H54 (cell line): ENCODE measurements at regions not wholly inside any gene's neighbourhood (a gene's known extent, or its start where the extent isn't known, plus 50 kb on each side); places are given as distances from the start of the nearest gene placed in this dataset.
"Not testable (repeated sequence)": the region's sequence is repeated elsewhere in the genome, so short reads cannot be mapped to it uniquely, and the experiment has no call there.

Experiments used
- DNase-seq: peaks from one replicate; pipeline ENCODE4 v3.0.0; 2011; ENCODE audit warnings: low spot score, mixed read lengths; ENCODE audit not compliant: insufficient read length
- FAIRE-seq: peaks from 3 replicates; lab custom pipeline; 2011; peaks lifted over from hg19 to GRCh38; lab: Jason Lieb, UNC
- POLR2A ChIP-seq: IDR thresholded peaks from 2 replicates; pipeline ENCODE4 v1.6.1; 2011; ENCODE audit warnings: low read depth, mild to moderate bottlenecking, low read length

GRCh38 chr5:153360860-153361259 is 129.6 kb upstream of the GRIA1 start:
- FAIRE-seq, result no peak
- no peak for TF ChIP-seq POLR2A
- no peak for DNase-seq

- FAIRE-seq (no peak), DNase-seq (no peak)
- no peak for TF ChIP-seq POLR2A
Measured at GRCh38 chr5:153361735-153362409, 128.6 kb upstream of the GRIA1 start.

DNA sequence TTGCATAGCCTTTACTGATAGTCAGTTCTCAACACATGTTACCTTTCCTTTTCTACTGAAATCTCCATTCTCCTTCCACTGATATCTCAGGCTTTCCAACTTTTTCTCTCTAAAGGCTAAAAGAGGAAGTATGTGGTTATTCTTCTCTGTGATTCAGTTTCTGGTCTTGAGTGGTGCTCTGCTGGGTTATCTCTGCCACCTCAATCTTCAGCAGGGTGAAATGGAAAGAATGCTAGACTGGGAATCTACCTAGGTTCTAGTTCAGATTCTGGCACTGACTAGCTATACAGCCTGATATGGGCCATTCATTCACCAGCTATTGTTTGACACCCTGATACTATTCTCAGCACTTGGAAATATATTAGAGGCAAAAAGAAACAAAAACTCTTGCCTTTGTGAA is 124.9 kb upstream of the GRIA1 start:
- TF ChIP-seq POLR2A, result no peak
- DNase-seq (no peak), FAIRE-seq (no peak)

DNA sequence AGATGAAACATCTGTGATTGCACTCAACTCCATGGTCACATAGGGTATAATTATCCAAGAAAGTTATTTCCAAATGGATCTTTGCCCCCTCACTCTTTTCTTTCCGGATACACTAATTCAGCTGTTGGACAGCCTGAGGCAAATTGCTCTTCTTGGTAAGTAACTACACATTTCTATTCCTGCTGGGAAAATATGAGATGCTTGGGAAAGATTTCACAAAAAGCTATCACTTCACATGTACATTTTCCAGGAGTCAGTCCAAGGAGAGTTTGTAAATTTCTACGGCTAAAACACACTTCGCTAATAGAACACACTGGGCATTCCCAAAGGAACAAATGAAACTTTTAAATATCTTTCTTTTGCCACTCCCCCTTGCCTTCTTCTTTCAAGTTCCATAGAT is 123.0 kb upstream of the GRIA1 start:
- no peak for FAIRE-seq

GRCh38 chr5:153372425-153373129 is 117.9 kb upstream of the GRIA1 start:
- TF ChIP-seq POLR2A, result no peak
- DNase-seq (no peak), FAIRE-seq (no peak)

More for the DNA sequence above, 123.0 kb upstream of the GRIA1 start:
- no peak for TF ChIP-seq POLR2A
- DNase-seq, result no peak

DNA sequence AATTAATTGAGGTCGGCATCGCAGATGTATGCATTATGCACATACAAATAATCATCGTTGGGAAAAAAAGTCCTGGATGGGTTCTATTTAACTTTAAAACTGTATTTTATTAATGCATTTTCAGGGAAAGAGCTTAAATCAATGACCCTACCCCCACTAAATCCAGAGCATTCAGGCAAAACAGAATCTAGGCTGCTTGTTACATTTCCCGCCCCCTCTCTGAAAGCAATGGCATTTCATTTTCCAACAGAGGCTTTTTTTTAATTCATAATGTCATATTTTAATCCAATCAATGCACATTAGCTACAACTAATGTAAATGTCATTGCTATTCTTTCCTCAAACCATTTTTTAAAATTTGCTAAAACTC is 117.4 kb upstream of the GRIA1 start:
- DNase-seq (no peak), FAIRE-seq (no peak)
- TF ChIP-seq POLR2A, result no peak

DNA sequence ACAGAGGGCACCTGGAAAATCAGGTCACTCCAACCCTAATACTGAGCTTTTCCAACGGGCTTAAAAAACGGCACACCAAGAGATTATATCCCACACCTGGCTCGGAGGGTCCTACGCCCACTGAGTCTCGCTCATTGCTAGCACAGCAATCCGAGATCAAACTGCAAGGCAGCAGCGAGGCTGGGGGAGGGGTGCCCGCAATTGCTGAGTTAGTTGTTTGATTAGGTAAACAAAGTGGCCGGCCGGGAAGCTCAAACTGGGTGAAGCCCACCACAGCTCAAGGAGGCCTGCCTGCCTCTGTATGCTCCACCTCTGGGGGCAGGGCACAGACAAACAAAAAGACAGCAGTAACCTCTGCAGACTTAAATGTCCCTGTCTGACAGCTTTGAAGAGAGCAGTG is 108.8 kb upstream of the GRIA1 start:
- DNase-seq, FAIRE-seq: not testable (repeated sequence)

DNA sequence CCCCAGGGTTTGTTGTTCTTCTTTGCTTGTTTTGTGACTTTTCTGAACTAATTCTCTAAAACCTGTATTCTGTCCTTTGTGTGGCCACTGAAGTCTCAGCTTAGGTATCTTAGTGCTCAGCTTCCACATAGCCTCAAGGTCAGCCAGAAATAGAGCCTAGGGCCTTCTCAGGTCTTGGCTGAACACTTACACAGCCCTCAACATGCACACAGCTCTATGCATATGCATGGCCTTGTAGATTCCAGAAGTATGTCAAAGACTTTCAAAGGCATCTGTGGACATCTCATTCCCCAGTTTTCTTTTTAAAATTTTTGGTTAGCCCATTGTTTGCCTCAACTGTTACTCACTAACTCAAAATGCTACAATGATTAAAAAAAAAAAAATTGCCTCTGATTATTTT is 99.9 kb upstream of the GRIA1 start:
- no peak for FAIRE-seq
- no peak for DNase-seq
- TF ChIP-seq POLR2A, result no peak

DNA sequence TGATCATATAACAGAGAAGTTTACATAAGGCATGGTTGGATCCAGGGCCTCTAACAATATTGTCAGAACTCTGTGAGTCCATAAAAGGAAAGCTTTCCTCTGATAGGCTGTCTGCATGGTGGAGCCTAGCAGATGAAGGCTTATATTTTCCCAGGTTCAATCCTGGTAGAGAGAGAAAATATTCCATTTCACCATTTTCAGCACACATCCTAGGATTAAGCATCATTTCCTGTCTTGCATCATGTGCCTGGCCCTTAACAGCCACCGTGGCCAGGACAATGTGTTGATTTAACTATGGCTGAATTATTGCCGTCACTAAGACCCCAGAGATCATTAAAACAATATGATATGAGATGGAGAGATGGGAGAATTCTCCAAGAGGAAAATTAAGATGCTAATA is 90.9 kb upstream of the GRIA1 start:
- DNase-seq (no peak), FAIRE-seq (no peak)

GRCh38 chr5:153400931-153401330 is 89.5 kb upstream of the GRIA1 start:
- no peak for TF ChIP-seq POLR2A
- DNase-seq (no peak), FAIRE-seq (no peak)

More for the DNA sequence above, 90.9 kb upstream of the GRIA1 start:
- TF ChIP-seq POLR2A, result no peak

- no peak for TF ChIP-seq POLR2A
- DNase-seq (no peak), FAIRE-seq (no peak)
Measured at GRCh38 chr5:153402550-153402949, 87.9 kb upstream of the GRIA1 start.

DNA sequence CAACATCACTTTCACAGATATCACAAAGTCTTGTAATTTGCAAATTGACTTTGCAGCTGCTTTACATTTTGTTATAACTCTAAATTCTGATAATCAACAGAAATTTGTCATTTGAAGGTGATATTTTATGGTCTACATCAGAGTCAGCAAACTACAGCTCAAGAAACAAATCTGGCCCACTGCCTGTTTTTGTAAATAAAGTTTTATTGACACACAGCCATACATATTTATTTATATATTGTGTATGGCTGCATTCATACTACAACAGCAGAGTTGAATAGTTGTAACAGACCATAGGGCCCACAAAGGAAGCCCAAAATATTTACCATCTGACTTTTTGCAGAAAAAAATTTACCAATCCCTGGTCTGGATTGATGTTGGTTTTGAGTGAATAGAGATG is 87.0 kb upstream of the GRIA1 start:
- FAIRE-seq (no peak), DNase-seq (no peak)
- no peak for TF ChIP-seq POLR2A

DNA sequence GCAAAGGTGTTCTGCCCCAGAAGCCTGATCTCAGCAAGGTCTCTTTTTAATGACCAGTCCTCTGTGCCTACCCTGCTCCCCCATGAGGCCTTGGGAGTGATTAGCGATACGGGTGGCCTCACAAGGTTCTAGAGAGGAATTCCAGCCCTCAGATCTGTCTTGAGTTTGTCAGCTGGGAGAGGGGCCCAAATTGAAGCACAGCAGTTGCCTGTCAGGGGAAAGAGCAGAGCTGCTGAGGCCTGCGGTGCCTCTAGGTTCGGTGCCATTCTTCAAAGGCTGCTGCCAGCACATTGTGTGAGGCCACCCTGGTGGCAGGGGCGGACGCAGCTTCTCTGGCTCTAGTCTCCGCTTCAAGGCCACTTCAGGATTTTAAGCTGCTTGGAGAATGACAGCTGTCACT is 85.7 kb upstream of the GRIA1 start:
- DNase-seq, result no peak
- no peak for TF ChIP-seq POLR2A

DNA sequence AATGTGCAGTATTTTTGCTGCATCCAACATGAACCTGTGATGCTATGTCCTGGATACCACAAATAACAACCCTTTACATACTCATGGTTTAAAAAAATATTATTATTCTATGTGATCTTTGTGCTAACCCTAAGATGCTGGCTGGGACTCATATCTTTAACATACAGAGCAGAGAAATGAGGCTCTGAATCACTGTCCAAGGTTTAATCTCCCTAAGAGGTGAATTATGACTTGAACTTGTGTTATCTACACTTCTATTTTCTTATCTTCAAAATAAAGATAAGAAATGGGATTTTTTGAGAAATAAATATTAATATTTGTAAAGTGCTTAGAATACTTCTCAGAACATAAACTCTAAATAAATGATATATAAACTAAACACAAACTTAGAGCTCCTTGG is 68.8 kb upstream of the GRIA1 start:
- FAIRE-seq, result no peak
- no peak for DNase-seq
- no peak for TF ChIP-seq POLR2A

More for the DNA sequence above, 85.7 kb upstream of the GRIA1 start:
- no peak for FAIRE-seq

DNA sequence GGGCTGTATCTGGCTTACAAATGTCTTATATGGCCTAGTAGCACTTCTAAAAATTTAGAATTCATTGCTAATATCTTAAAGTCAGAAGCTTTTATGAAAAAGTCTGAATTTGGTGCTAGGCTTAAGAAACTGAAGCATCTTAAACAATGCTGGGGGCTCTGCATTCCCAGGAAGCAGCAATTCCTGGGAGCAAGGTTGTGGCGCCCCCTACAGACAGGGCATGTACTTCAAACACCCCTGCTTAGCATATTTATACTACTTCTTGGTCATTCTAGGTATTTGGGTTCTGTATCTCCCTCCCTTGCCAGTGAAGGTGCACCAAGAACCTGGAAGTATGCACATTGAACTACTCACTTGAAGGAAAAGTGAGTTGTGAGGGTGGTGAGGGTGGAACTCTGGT is 64.6 kb upstream of the GRIA1 start:
- no peak for TF ChIP-seq POLR2A
- no peak for FAIRE-seq
- DNase-seq, result no peak
